K562 (cell line): ENCODE measurements at regions not wholly inside any gene's neighbourhood (a gene's known extent, or its start where the extent isn't known, plus 50 kb on each side); places are given as distances from the start of the nearest gene placed in this dataset.

Source experiments
- ATAC-seq: fragments of 200-7000 bp; cut with Tn5 transposase; 3 replicates; pipeline ENCODE4 v1.9.1; 2020; ENCODE audit warnings: moderate library complexity
- BruUV-seq: library from RNA; stranded (reverse); fragments of 400-500 nt; replicated peaks from 2 replicates; lab custom pipeline; 2021; lab: Mats Ljungman, UMichigan
- CTCF ChIA-PET: fragments of 300-600 bp; formaldehyde crosslinking; extraction: SDS; loops from one replicate; lab custom pipeline; 2021; ENCODE audit warnings: low intra/inter-chr PET ratio; lab: Yijun Ruan, JAX
- POLR2A ChIA-PET: fragments of 300-600, 350-650 bp; sonication (Branson Sonifier 250); formaldehyde crosslinking; extraction: SDS; loops from one replicate; lab custom pipeline; 2021; ENCODE audit warnings: antibody characterized with exemption, inconsistent platforms; lab: Yijun Ruan, JAX
- DNase-seq, 4 experiments: peaks; one replicate each; pipeline versions ENCODE4 v3.0.0 to v3.0.0-alpha.2; 2011 to 2018; ENCODE audit warnings: low spot score in 3 of 4, mixed read lengths in 3 of 4; ENCODE audit errors: extremely low read depth in 1 of 4
- FAIRE-seq: peaks from 2 replicates; lab custom pipeline; 2011; peaks lifted over from hg19 to GRCh38; lab: Jason Lieb, UNC
- H2AFZ ChIP-seq: 2 replicates; pipeline ENCODE4 v1.6.0; 2011; ENCODE audit warnings: low read depth, low read length, control low read depth, inconsistent platforms
- H3K27ac ChIP-seq: fragments of 200-600 bp; 3 replicates; pipeline ENCODE4 v1.8.0; 2011; ENCODE audit warnings: low read depth, mild to moderate bottlenecking, control low read depth, inconsistent platforms, low read length, moderate library complexity, mixed read lengths; ENCODE audit errors: extremely low read depth
- H3K27me3 ChIP-seq, 2 experiments: fragments of 300-600 bp in 1 of 2; 2 replicates in 1 of 2; 3 replicates in 1 of 2; pipeline versions ENCODE4 v1.6.0 to v1.8.0; 2011; ENCODE audit warnings: inconsistent platforms in 2 of 2, low read length in 2 of 2, mild to moderate bottlenecking in 1 of 2, mixed read lengths in 1 of 2, moderate library complexity in 1 of 2; ENCODE audit not compliant: control insufficient read depth in 2 of 2, insufficient read depth in 2 of 2
- H3K36me3 ChIP-seq: fragments of 300-600 bp; 3 replicates; pipeline ENCODE4 v1.8.0; 2011; ENCODE audit warnings: mild to moderate bottlenecking, low read length, inconsistent platforms; ENCODE audit not compliant: control insufficient read depth, insufficient read depth
- H3K4me1 ChIP-seq, 2 experiments: fragments of 200-600 bp in 1 of 2; replicated peaks in 1 of 2; 2 replicates in 1 of 2; 3 replicates in 1 of 2; pipeline versions ENCODE4 v1.5.1 to v1.8.0; 2011; ENCODE audit warnings: inconsistent platforms in 2 of 2, low read length in 2 of 2, mild to moderate bottlenecking in 1 of 2, mixed read lengths in 1 of 2, moderate library complexity in 1 of 2; ENCODE audit not compliant: control insufficient read depth in 2 of 2, insufficient read depth in 2 of 2
- H3K4me2 ChIP-seq: 2 replicates; pipeline ENCODE4 v1.6.1; 2011; ENCODE audit warnings: low read length, control low read depth, inconsistent platforms, mixed read lengths; ENCODE audit not compliant: insufficient read depth
- H3K4me3 ChIP-seq: fragments of 200-600 bp; sonication (generic), shearing (Covaris generic); 2 replicates; pipeline ENCODE4 v1.5.1; 2016; ENCODE audit warnings: control low read depth, inconsistent platforms
- H3K79me2 ChIP-seq: fragments of 200-600 bp; 3 replicates; pipeline ENCODE4 v1.8.0; 2011; ENCODE audit warnings: low read length, inconsistent platforms; ENCODE audit not compliant: control insufficient read depth, insufficient read depth
- H3K9ac ChIP-seq, 2 experiments: 2 replicates each; pipeline versions ENCODE4 v1.6.0 to v1.6.1; 2011; ENCODE audit warnings: low read depth in 2 of 2, low read length in 2 of 2, control low read depth in 1 of 2, inconsistent platforms in 1 of 2, mild to moderate bottlenecking in 1 of 2, mixed read lengths in 1 of 2; ENCODE audit not compliant: insufficient read depth in 1 of 2
- H3K9me1 ChIP-seq: one replicate; pipeline ENCODE4 v1.6.0; 2011; ENCODE audit warnings: inconsistent platforms, mild to moderate bottlenecking, low read length, moderate library complexity; ENCODE audit not compliant: control insufficient read depth, insufficient read depth
- H3K9me3 ChIP-seq: replicated peaks from 2 replicates; pipeline ENCODE4 v1.5.1; 2011; ENCODE audit warnings: low read depth, low read length, inconsistent platforms; ENCODE audit not compliant: control insufficient read depth, insufficient read depth
- H4K20me1 ChIP-seq: replicated peaks from 2 replicates; pipeline ENCODE4 v1.6.1; 2011; ENCODE audit warnings: low read length, inconsistent platforms, mixed read lengths; ENCODE audit not compliant: control insufficient read depth, insufficient read depth
- SLC30A9 ChIP-seq: fragments of 250-450 bp; sonication (Bioruptor Pico); IDR thresholded peaks from 2 replicates; pipeline ENCODE4 v1.8.0; 2022; ENCODE audit warnings: mild to moderate bottlenecking, moderate library complexity
- ZNF512 ChIP-seq: IDR thresholded peaks from 2 replicates; pipeline ENCODE4 v1.6.1; 2016; ENCODE audit warnings: missing genetic modification characterization, missing compliant biosample characterization
- WGBS: fragments of 100-300 bp; shearing (Covaris generic); methylation state at CpG from one replicate; pipeline ENCODE4 v1.1.6; 2016; ENCODE audit warnings: low coverage, mixed read lengths; ENCODE audit not compliant: insufficient coverage; ENCODE audit errors: missing lambda C conversion rate; 5-methylcytosine and 5-hydroxymethylcytosine counted together
- in situ Hi-C: fragments of 300-500 bp; cut with MboI; formaldehyde crosslinking; loops from 4 replicates; pipeline ENCODE4 v1.15.0; 2018; ENCODE audit warnings: inconsistent platforms, mixed read lengths
- intact Hi-C: fragments of 100-400 bp; cut with micrococcal nuclease; formaldehyde crosslinking; loops from 2 replicates; pipeline ENCODE4 v1.14.2; 2022
- TF ChIP-seq, protein P1 (sequence below), 2 experiments: fragments of 450-650 bp in 1 of 2; sonication (generic) in 1 of 2; formaldehyde crosslinking in 1 of 2; IDR thresholded peaks; 2 replicates each; pipeline versions ENCODE4 v1.7.1 to v1.9.0; 2016 to 2022; ENCODE audit warnings: inconsistent platforms in 1 of 2, mild to moderate bottlenecking in 1 of 2, missing genetic modification reagents in 1 of 2

DNA sequence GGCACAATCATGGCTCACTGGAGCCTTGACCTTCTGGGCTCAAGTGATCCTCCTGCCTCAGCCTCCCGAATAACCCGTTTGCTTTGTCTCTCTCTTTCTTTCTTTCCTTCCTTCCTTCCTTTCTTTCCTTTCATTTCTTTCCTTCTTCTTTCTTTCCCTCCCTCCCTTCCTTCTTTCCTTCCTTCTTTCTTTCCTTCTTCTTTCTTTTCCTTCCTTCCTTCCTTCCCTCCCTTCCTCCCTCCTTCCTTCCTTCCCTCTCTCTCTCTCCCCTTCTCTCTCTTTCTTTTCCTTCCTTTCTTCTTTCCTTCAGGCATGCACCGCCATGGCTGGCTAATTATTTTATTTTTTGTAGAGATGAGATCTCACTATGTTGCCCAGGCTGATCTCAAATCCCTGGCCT lies 57.9 kb upstream of the NPTX2 start:
- ChIA-PET CTCF (no interaction called here), POLR2A (no interaction called here)
- no peak for DNase-seq
- intact Hi-C loops (no loop called here), in situ Hi-C loops (no loop called here)
- Histone ChIP-seq H3K4me1 (no peaks in the 10 kb centered on the region), H3K79me2 (no peaks in the 10 kb centered on the region), H3K9me3 (no peaks in the 10 kb centered on the region), H3K36me3 (no peaks in the 10 kb centered on the region), H3K4me3 (no peak overlapping the region), H4K20me1 (no peaks in the 10 kb centered on the region), H2AFZ (no peak overlapping the region), H3K27ac (no peak overlapping the region), H3K9me1 (no peaks in the 10 kb centered on the region), H3K9ac (no peak overlapping the region), H3K4me2 (no peak overlapping the region), H3K27me3 (peaks cover 3 to 27% of the 10 kb centered on the region in 2 experiments; a peak in 2 of 5 replicates)
- FAIRE-seq, result no peak
- ATAC-seq, result no peak
- BruUV-seq, result no TSS peak
- 6% methylated on average over 3 of the region's 3 CpGs for WGBS
- TF ChIP-seq SLC30A9 (CRISPR knock-in tag) (no peak), ZNF512 (tag) (peak; percentile 76)
- TF ChIP-seq, protein P1, sequence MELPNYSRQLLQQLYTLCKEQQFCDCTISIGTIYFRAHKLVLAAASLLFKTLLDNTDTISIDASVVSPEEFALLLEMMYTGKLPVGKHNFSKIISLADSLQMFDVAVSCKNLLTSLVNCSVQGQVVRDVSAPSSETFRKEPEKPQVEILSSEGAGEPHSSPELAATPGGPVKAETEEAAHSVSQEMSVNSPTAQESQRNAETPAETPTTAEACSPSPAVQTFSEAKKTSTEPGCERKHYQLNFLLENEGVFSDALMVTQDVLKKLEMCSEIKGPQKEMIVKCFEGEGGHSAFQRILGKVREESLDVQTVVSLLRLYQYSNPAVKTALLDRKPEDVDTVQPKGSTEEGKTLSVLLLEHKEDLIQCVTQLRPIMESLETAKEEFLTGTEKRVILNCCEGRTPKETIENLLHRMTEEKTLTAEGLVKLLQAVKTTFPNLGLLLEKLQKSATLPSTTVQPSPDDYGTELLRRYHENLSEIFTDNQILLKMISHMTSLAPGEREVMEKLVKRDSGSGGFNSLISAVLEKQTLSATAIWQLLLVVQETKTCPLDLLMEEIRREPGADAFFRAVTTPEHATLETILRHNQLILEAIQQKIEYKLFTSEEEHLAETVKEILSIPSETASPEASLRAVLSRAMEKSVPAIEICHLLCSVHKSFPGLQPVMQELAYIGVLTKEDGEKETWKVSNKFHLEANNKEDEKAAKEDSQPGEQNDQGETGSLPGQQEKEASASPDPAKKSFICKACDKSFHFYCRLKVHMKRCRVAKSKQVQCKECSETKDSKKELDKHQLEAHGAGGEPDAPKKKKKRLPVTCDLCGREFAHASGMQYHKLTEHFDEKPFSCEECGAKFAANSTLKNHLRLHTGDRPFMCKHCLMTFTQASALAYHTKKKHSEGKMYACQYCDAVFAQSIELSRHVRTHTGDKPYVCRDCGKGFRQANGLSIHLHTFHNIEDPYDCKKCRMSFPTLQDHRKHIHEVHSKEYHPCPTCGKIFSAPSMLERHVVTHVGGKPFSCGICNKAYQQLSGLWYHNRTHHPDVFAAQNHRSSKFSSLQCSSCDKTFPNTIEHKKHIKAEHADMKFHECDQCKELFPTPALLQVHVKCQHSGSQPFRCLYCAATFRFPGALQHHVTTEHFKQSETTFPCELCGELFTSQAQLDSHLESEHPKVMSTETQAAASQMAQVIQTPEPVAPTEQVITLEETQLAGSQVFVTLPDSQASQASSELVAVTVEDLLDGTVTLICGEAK (IDR thresholded peaks at IDR 0.05), result no peak
- TF ChIP-seq, protein P1 (CRISPR knock-in tag; IDR thresholded peaks at IDR 0.05), result no peak
